CD4-positive, alpha-beta memory T cell (primary cell): ENCODE measurements at regions not wholly inside any gene's neighbourhood (a gene's known extent, or its start where the extent isn't known, plus 50 kb on each side); places are given as distances from the start of the nearest gene placed in this dataset.

Source experiments
- CTCF ChIA-PET: fragments of 350-600 bp; sonication (Branson Sonifier 250); formaldehyde crosslinking; loops from one replicate; lab custom pipeline; 2021; ENCODE audit warnings: inconsistent platforms; ENCODE audit not compliant: partially characterized antibody; lab: Charles Lee
- POLR2A ChIA-PET: fragments of 350-600 bp; sonication (Branson Sonifier 250); formaldehyde crosslinking; loops from one replicate; lab custom pipeline; 2021; ENCODE audit not compliant: partially characterized antibody; lab: Charles Lee
- DNase-seq, 5 donors: peaks; one replicate each; pipeline versions ENCODE4 v3.0.0 to v3.0.0-alpha.2; 2020 to 2022; ENCODE audit warnings: mixed read lengths in 1 of 5
- H3K27ac ChIP-seq: one replicate; pipeline ENCODE4 v1.7.0; 2013; ENCODE audit warnings: low read depth, low read length
- H3K27me3 ChIP-seq: 2 replicates; pipeline ENCODE4 v1.7.0; 2013; ENCODE audit warnings: mild to moderate bottlenecking, low read length, moderate library complexity; ENCODE audit not compliant: insufficient read depth
- H3K36me3 ChIP-seq: 2 replicates; pipeline ENCODE4 v1.7.0; 2013; ENCODE audit warnings: mild to moderate bottlenecking, low read length, moderate library complexity; ENCODE audit not compliant: insufficient read depth
- H3K4me1 ChIP-seq: 2 replicates; pipeline ENCODE4 v1.7.0; 2013; ENCODE audit warnings: mild to moderate bottlenecking, low read length, moderate library complexity; ENCODE audit not compliant: insufficient read depth
- H3K4me3 ChIP-seq, 2 donors: one replicate each; pipeline ENCODE4 v1.7.0; 2013; ENCODE audit warnings: low read length in 2 of 2, mild to moderate bottlenecking in 1 of 2
- H3K9me3 ChIP-seq, 2 donors: one replicate each; pipeline ENCODE4 v1.7.0; 2013; ENCODE audit warnings: low read length in 2 of 2, control low read depth in 1 of 2; ENCODE audit not compliant: control insufficient read depth in 1 of 2
- H3K27ac Mint-ChIP-seq, 7 donors: one replicate each; pipeline ENCODE4 v1.8.0; 2020 to 2021; ENCODE audit warnings: mixed read lengths in 7 of 7, mild to moderate bottlenecking in 6 of 7, inconsistent platforms in 3 of 7, moderate library complexity in 3 of 7
- H3K27me3 Mint-ChIP-seq, 2 donors: one replicate each; pipeline ENCODE4 v1.8.0; 2020 to 2021; ENCODE audit warnings: mixed read lengths in 2 of 2
- H3K36me3 Mint-ChIP-seq, 2 donors: one replicate each; pipeline ENCODE4 v1.8.0; 2020 to 2021; ENCODE audit warnings: mixed read lengths in 2 of 2, inconsistent platforms in 1 of 2, mild to moderate bottlenecking in 1 of 2
- H3K4me1 Mint-ChIP-seq, 4 donors: one replicate each; pipeline ENCODE4 v1.8.0; 2020 to 2021; ENCODE audit warnings: mixed read lengths in 4 of 4, mild to moderate bottlenecking in 1 of 4
- H3K4me3 Mint-ChIP-seq, 8 donors: one replicate each; pipeline ENCODE4 v1.8.0; 2020 to 2021; ENCODE audit warnings: mixed read lengths in 8 of 8, mild to moderate bottlenecking in 7 of 8, moderate library complexity in 6 of 8, inconsistent platforms in 3 of 8
- H3K9me3 Mint-ChIP-seq, 8 donors: one replicate each; pipeline ENCODE4 v1.8.0; 2020 to 2021; ENCODE audit warnings: mixed read lengths in 8 of 8, mild to moderate bottlenecking in 5 of 8, inconsistent platforms in 3 of 8, moderate library complexity in 1 of 8
- intact Hi-C: fragments of 100-400 bp; cut with micrococcal nuclease; formaldehyde crosslinking; loops from one replicate; pipeline ENCODE4 v1.15.1; 2023

- Mint-ChIP-seq H3K36me3 (no peaks in the 10 kb centered on the region), H3K27me3 (peaks cover 0 to 2% of the 10 kb centered on the region in 2 donors), H3K4me1 (peaks cover 8 to 18% (median 15%) of the 10 kb centered on the region in 4 donors), H3K4me3 (peak overlapping the region in 4 of 8 donors; percentile 11 to 25 (median 18)), H3K27ac (peak overlapping the region in 2 of 7 donors; percentile 0 to 36), H3K9me3 (peaks cover 0 to 2% (median 0%) of the 10 kb centered on the region in 8 donors)
- intact Hi-C loops, result no loop called here
- Histone ChIP-seq H3K9me3 (no peaks in the 10 kb centered on the region), H3K36me3 (no peaks in the 10 kb centered on the region), H3K27ac (no peak overlapping the region), H3K27me3 (no peaks in the 10 kb centered on the region), H3K4me1 (peaks cover 10% of the 10 kb centered on the region), H3K4me3 (no peak overlapping the region)
- ChIA-PET POLR2A (no interaction called here), CTCF (no interaction called here)
- DNase-seq, result no peak
These were observed 527.9 kb upstream of the MDFIC2 start for GRCh38 chr3:70840106-70840870.

DNA sequence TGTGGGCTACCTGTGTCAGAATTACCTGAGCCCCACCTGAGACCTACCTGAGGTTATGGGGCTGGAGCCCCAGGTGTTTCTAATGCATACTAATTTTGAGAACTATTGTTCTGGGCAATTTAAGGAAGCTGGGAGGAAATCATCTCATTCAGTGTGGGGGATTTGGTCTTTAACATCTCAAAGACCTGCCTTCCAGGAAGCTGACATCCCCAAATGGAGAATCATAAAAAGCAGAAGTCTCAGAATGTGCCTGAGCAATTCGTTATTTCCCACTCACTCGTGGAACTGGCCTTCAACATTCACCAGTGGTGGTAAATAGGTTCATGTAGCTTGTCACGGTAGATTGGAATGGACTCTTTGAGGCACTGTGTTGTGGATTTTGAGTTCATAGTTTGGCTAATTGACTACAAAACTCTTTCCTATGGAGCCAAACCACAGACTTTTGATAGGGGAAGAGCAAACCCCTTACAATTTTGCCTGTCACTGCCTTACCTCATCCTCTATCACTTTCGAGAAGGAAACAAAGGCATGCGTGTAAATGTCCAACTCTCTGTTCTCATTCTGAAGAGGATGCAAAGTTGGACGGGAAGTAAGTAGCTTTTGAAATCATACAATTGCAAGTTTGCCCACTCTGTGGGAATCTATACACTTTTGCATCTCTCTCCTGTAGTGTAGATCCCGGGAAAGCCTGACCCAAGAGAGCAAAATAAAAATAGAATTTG is 521.0 kb upstream of the MDFIC2 start:
- no peaks in the 10 kb centered on the region for H3K36me3 ChIP-seq
- no peak overlapping the region for H3K27ac ChIP-seq
- H3K9me3 ChIP-seq, result no peaks in the 10 kb centered on the region
- CTCF ChIA-PET, result no interaction called here
- H3K36me3 Mint-ChIP-seq, result no peaks in the 10 kb centered on the region
- no peak overlapping the region for H3K4me3 Mint-ChIP-seq
- POLR2A ChIA-PET, result no interaction called here
- H3K27me3 ChIP-seq, result no peaks in the 10 kb centered on the region
- no peak overlapping the region for H3K27ac Mint-ChIP-seq
- DNase-seq, result no peak
- H3K4me1 Mint-ChIP-seq, result no peaks in the 10 kb centered on the region
- H3K4me1 ChIP-seq, result no peaks in the 10 kb centered on the region
- no peak overlapping the region for H3K4me3 ChIP-seq
- intact Hi-C loops, result no loop called here
- H3K27me3 Mint-ChIP-seq, result peaks cover 5% of the 10 kb centered on the region in 2 donors
- peaks cover 0 to 2% (median 0%) of the 10 kb centered on the region in 8 donors for H3K9me3 Mint-ChIP-seq

- H3K9me3 Mint-ChIP-seq, result peaks cover 0 to 2% (median 0%) of the 10 kb centered on the region in 8 donors
- H3K36me3 Mint-ChIP-seq, result no peaks in the 10 kb centered on the region
- POLR2A ChIA-PET, result no interaction called here
- CTCF ChIA-PET, result no interaction called here
- H3K4me3 Mint-ChIP-seq, result no peak overlapping the region
- intact Hi-C loops, result no loop called here
- Histone ChIP-seq H3K27ac (no peak overlapping the region), H3K27me3 (no peaks in the 10 kb centered on the region), H3K4me1 (no peaks in the 10 kb centered on the region), H3K36me3 (no peaks in the 10 kb centered on the region), H3K9me3 (no peaks in the 10 kb centered on the region), H3K4me3 (no peak overlapping the region)
- no peak for DNase-seq
- no peak overlapping the region for H3K27ac Mint-ChIP-seq
- H3K27me3 Mint-ChIP-seq, result peaks cover 5% of the 10 kb centered on the region in 2 donors
- no peaks in the 10 kb centered on the region for H3K4me1 Mint-ChIP-seq
These were observed 520.4 kb upstream of the MDFIC2 start for GRCh38 chr3:70832834-70833205.

GRCh38 chr3:70832089-70832833 is 519.8 kb upstream of the MDFIC2 start:
- no peak for DNase-seq
- Mint-ChIP-seq H3K36me3 (no peaks in the 10 kb centered on the region), H3K4me3 (no peak overlapping the region), H3K9me3 (peaks cover 0 to 2% (median 0%) of the 10 kb centered on the region in 8 donors), H3K27me3 (peaks cover 5% of the 10 kb centered on the region in 2 donors), H3K4me1 (no peaks in the 10 kb centered on the region), H3K27ac (no peak overlapping the region)
- H3K27me3 ChIP-seq, result no peaks in the 10 kb centered on the region
- no peaks in the 10 kb centered on the region for H3K36me3 ChIP-seq
- H3K9me3 ChIP-seq, result no peaks in the 10 kb centered on the region
- no peak overlapping the region for H3K27ac ChIP-seq
- H3K4me3 ChIP-seq, result no peak overlapping the region
- H3K4me1 ChIP-seq, result no peaks in the 10 kb centered on the region
- POLR2A ChIA-PET, result no interaction called here
- CTCF ChIA-PET, result no interaction called here
- intact Hi-C loops, result no loop called here

GRCh38 chr3:70829092-70829491 is 516.7 kb upstream of the MDFIC2 start:
- no peaks in the 10 kb centered on the region for H3K36me3 ChIP-seq
- Mint-ChIP-seq H3K36me3 (no peaks in the 10 kb centered on the region), H3K9me3 (peaks cover 0 to 4% (median 0%) of the 10 kb centered on the region in 8 donors), H3K4me1 (no peaks in the 10 kb centered on the region), H3K27ac (no peak overlapping the region), H3K4me3 (no peak overlapping the region), H3K27me3 (peaks cover 5% of the 10 kb centered on the region in 2 donors)
- H3K4me1 ChIP-seq, result no peaks in the 10 kb centered on the region
- ChIA-PET CTCF (no interaction called here), POLR2A (no interaction called here)
- H3K4me3 ChIP-seq, result no peak overlapping the region
- no peaks in the 10 kb centered on the region for H3K9me3 ChIP-seq
- intact Hi-C loops, result no loop called here
- H3K27me3 ChIP-seq, result no peaks in the 10 kb centered on the region
- H3K27ac ChIP-seq, result no peak overlapping the region
- DNase-seq, result no peak

DNA sequence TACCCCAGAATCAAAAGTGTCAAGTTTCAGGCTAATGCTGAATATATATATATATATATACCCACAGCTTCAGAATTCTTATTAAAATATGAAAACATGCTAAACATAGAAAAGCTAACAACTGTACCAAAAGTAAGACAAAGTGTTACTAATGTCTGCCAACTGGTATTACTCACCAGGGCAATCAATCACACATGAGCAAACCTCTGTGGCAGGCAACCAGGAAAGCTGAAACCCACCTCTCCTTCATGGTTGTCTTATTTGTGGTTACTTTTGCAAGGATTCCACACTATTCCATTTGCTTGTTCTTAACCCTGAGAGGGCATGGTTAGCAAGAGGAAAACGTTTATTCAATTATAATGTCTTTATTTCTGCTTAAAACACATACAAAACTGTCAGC is 512.3 kb upstream of the MDFIC2 start:
- Histone ChIP-seq H3K27ac (no peak overlapping the region), H3K27me3 (no peaks in the 10 kb centered on the region), H3K4me3 (no peak overlapping the region), H3K36me3 (no peaks in the 10 kb centered on the region), H3K4me1 (no peaks in the 10 kb centered on the region), H3K9me3 (no peaks in the 10 kb centered on the region)
- DNase-seq, result no peak
- intact Hi-C loops, result no loop called here
- no peak overlapping the region for H3K27ac Mint-ChIP-seq
- H3K9me3 Mint-ChIP-seq, result peaks cover 0 to 4% (median 0%) of the 10 kb centered on the region in 8 donors
- no peaks in the 10 kb centered on the region for H3K4me1 Mint-ChIP-seq
- ChIA-PET POLR2A (no interaction called here), CTCF (interaction anchor here (0.7 kb wide), 1 partner anchor 18 kb away, joined by 3 read pairs; no protein-coding TSS in a partner anchor)
- no peaks in the 10 kb centered on the region for H3K36me3 Mint-ChIP-seq
- H3K4me3 Mint-ChIP-seq, result no peak overlapping the region
- H3K27me3 Mint-ChIP-seq, result no peaks in the 10 kb centered on the region

GRCh38 chr3:70824078-70824477 is 511.6 kb upstream of the MDFIC2 start:
- no peak overlapping the region for H3K4me3 Mint-ChIP-seq
- ChIA-PET POLR2A (no interaction called here), CTCF (interaction anchor here (0.7 kb wide), 1 partner anchor 18 kb away, joined by 3 read pairs; no protein-coding TSS in a partner anchor)
- no peaks in the 10 kb centered on the region for H3K27me3 ChIP-seq
- H3K27me3 Mint-ChIP-seq, result peaks cover 0 to 1% of the 10 kb centered on the region in 2 donors
- H3K27ac Mint-ChIP-seq, result no peak overlapping the region
- intact Hi-C loops, result no loop called here
- peaks cover 0 to 4% (median 0%) of the 10 kb centered on the region in 8 donors for H3K9me3 Mint-ChIP-seq
- H3K4me1 ChIP-seq, result no peaks in the 10 kb centered on the region
- no peaks in the 10 kb centered on the region for H3K36me3 Mint-ChIP-seq
- H3K27ac ChIP-seq, result no peak overlapping the region
- no peaks in the 10 kb centered on the region for H3K9me3 ChIP-seq
- H3K36me3 ChIP-seq, result no peaks in the 10 kb centered on the region
- no peaks in the 10 kb centered on the region for H3K4me1 Mint-ChIP-seq
- H3K4me3 ChIP-seq, result no peak overlapping the region
- DNase-seq, result no peak
